ENCODE measurements at regions not wholly inside any gene's neighbourhood (a gene's known extent, or its start where the extent isn't known, plus 50 kb on each side); places are given as distances from the start of the nearest gene placed in this dataset.

GRCh38 chr1:181896824-181897223 is 164.7 kb downstream of the ZNF648 start:
- TF ChIP-seq POLR2A (IDR thresholded peaks at IDR 0.05; ENCODE audit: low read length) = no peak
- TF ChIP-seq GATA1 (IDR thresholded peaks at IDR 0.05; ENCODE audit: low read depth, low read length) = no peak

Measured in erythroblast (primary cell).